ENCODE measurements at regions not wholly inside any gene's neighbourhood (a gene's known extent, or its start where the extent isn't known, plus 50 kb on each side); places are given as distances from the start of the nearest gene placed in this dataset.

- TF ChIP-seq, protein P1, sequence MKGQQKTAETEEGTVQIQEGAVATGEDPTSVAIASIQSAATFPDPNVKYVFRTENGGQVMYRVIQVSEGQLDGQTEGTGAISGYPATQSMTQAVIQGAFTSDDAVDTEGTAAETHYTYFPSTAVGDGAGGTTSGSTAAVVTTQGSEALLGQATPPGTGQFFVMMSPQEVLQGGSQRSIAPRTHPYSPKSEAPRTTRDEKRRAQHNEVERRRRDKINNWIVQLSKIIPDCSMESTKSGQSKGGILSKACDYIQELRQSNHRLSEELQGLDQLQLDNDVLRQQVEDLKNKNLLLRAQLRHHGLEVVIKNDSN (IDR thresholded peaks at IDR 0.05): no peak
- no peak for TF ChIP-seq TAF1 (IDR thresholded peaks at IDR 0.05; ENCODE audit: low read depth)
- TF ChIP-seq REST (IDR thresholded peaks at IDR 0.05; ENCODE audit: low read depth): no peak
- no peak for TF ChIP-seq EGR1 (IDR thresholded peaks at IDR 0.05)
- TF ChIP-seq RAD21 (IDR thresholded peaks at IDR 0.05; ENCODE audit: low read depth): no peak
- TF ChIP-seq FOXM1 (IDR thresholded peaks at IDR 0.05; ENCODE audit: borderline replicate concordance, low read depth): no peak
- no peak for TF ChIP-seq EP300 (IDR thresholded peaks at IDR 0.05; ENCODE audit: borderline replicate concordance)
- TF ChIP-seq, protein P2, sequence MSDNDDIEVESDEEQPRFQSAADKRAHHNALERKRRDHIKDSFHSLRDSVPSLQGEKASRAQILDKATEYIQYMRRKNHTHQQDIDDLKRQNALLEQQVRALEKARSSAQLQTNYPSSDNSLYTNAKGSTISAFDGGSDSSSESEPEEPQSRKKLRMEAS (IDR thresholded peaks at IDR 0.05): no peak
- no peak for TF ChIP-seq NFIC (IDR thresholded peaks at IDR 0.05)
Observed at GRCh38 chr20:1747953-1748577, 90.5 kb upstream of the SIRPG start.
